ENCODE measurements at regions not wholly inside any gene's neighbourhood (a gene's known extent, or its start where the extent isn't known, plus 50 kb on each side); places are given as distances from the start of the nearest gene placed in this dataset.

- no peak overlapping the region for H3K4me3 Mint-ChIP-seq
- no peak overlapping the region for H3K27ac Mint-ChIP-seq
- no peaks in the 10 kb centered on the region for H3K27me3 Mint-ChIP-seq
- ChIA-PET CTCF (no interaction called here), POLR2A (no interaction called here)
- Histone ChIP-seq H3K27ac (ENCODE audit: low read depth in 1 of 2, low read length in 2 of 2) (no peak overlapping the region), H3K9me3 (ENCODE audit: control insufficient read depth in 1 of 2, insufficient read depth in 1 of 2, low read length in 2 of 2) (peaks cover 0 to 48% of the 10 kb centered on the region in 2 experiments), H3K4me3 (ENCODE audit: low read length) (no peak overlapping the region), H3K4me1 (ENCODE audit: insufficient read depth, low read length) (no peaks in the 10 kb centered on the region), H3K36me3 (ENCODE audit: insufficient read depth, low read length) (no peaks in the 10 kb centered on the region), H3K27me3 (ENCODE audit: control insufficient read depth in 1 of 2, insufficient read depth in 2 of 2, low read length in 2 of 2) (no peaks in the 10 kb centered on the region)
- no peaks in the 10 kb centered on the region for H3K4me1 Mint-ChIP-seq (ENCODE audit: low read depth)
- H3K9me3 Mint-ChIP-seq = peaks cover 3% of the 10 kb centered on the region
- intact Hi-C loops (cut with DNase I, micrococcal nuclease) = no loop called here
- DNase-seq = no peak
- H3K36me3 Mint-ChIP-seq (ENCODE audit: low read depth) = no peaks in the 10 kb centered on the region
- ATAC-seq (ENCODE audit: poor library complexity) = no peak
- no peak for TF ChIP-seq CTCF (IDR thresholded peaks at IDR 0.05)
Measured at GRCh38 chrX:479273-479981, 92.7 kb upstream of the PPP2R3B start.

GRCh38 chrX:480861-481417 lies 94.2 kb upstream of the PPP2R3B start:
- no peaks in the 10 kb centered on the region for H3K27me3 Mint-ChIP-seq
- DNase-seq = no peak
- Histone ChIP-seq H3K9me3 (ENCODE audit: control insufficient read depth in 1 of 2, insufficient read depth in 1 of 2, low read length in 2 of 2) (peaks cover 0 to 43% of the 10 kb centered on the region in 2 experiments), H3K27ac (ENCODE audit: low read depth in 1 of 2, low read length in 2 of 2) (no peak overlapping the region), H3K4me3 (ENCODE audit: low read length) (no peak overlapping the region), H3K27me3 (ENCODE audit: control insufficient read depth in 1 of 2, insufficient read depth in 2 of 2, low read length in 2 of 2) (no peaks in the 10 kb centered on the region), H3K4me1 (ENCODE audit: insufficient read depth, low read length) (no peaks in the 10 kb centered on the region), H3K36me3 (ENCODE audit: insufficient read depth, low read length) (no peaks in the 10 kb centered on the region)
- TF ChIP-seq CTCF (IDR thresholded peaks at IDR 0.05) = no peak
- H3K36me3 Mint-ChIP-seq (ENCODE audit: low read depth) = no peaks in the 10 kb centered on the region
- no peak overlapping the region for H3K27ac Mint-ChIP-seq
- ChIA-PET POLR2A (no interaction called here), CTCF (no interaction called here)
- ATAC-seq (ENCODE audit: poor library complexity) = no peak
- H3K9me3 Mint-ChIP-seq = peaks cover 3% of the 10 kb centered on the region
- H3K4me1 Mint-ChIP-seq (ENCODE audit: low read depth) = no peaks in the 10 kb centered on the region
- H3K4me3 Mint-ChIP-seq = no peak overlapping the region
- intact Hi-C loops (cut with DNase I, micrococcal nuclease) = no loop called here

GRCh38 chrX:482192-482701 lies 95.5 kb upstream of the PPP2R3B start:
- no peaks in the 10 kb centered on the region for H3K4me1 Mint-ChIP-seq (ENCODE audit: low read depth)
- no peaks in the 10 kb centered on the region for H3K36me3 Mint-ChIP-seq (ENCODE audit: low read depth)
- no peak overlapping the region for H3K27ac Mint-ChIP-seq
- no peak for ATAC-seq (ENCODE audit: poor library complexity)
- ChIA-PET CTCF (no interaction called here), POLR2A (no interaction called here)
- TF ChIP-seq CTCF (IDR thresholded peaks at IDR 0.05) = no peak
- Histone ChIP-seq H3K36me3 (ENCODE audit: insufficient read depth, low read length) (no peaks in the 10 kb centered on the region), H3K4me1 (ENCODE audit: insufficient read depth, low read length) (no peaks in the 10 kb centered on the region), H3K27ac (ENCODE audit: low read depth in 1 of 2, low read length in 2 of 2) (no peak overlapping the region), H3K9me3 (ENCODE audit: control insufficient read depth in 1 of 2, insufficient read depth in 1 of 2, low read length in 2 of 2) (peaks cover 0 to 37% of the 10 kb centered on the region in 2 experiments), H3K27me3 (ENCODE audit: control insufficient read depth in 1 of 2, insufficient read depth in 2 of 2, low read length in 2 of 2) (no peaks in the 10 kb centered on the region), H3K4me3 (ENCODE audit: low read length) (no peak overlapping the region)
- DNase-seq = no peak
- H3K4me3 Mint-ChIP-seq = no peak overlapping the region
- H3K9me3 Mint-ChIP-seq = peaks cover 3% of the 10 kb centered on the region
- H3K27me3 Mint-ChIP-seq = no peaks in the 10 kb centered on the region
- intact Hi-C loops (cut with DNase I, micrococcal nuclease) = no loop called here

Measured in CD4-positive, alpha-beta T cell (primary cell).